ENCODE measurements at regions not wholly inside any gene's neighbourhood (a gene's known extent, or its start where the extent isn't known, plus 50 kb on each side); places are given as distances from the start of the nearest gene placed in this dataset.

- TF ChIP-seq TCF7L2 (IDR thresholded peaks at IDR 0.05; ENCODE audit: low read depth, low read length) (no peak), SIN3A (IDR thresholded peaks at IDR 0.05; ENCODE audit: borderline replicate concordance, insufficient read depth, low read depth, low read length) (no peak), CTCF (IDR thresholded peaks at IDR 0.05) (no peak), POLR2AphosphoS5 (IDR thresholded peaks at IDR 0.05; ENCODE audit: low read depth, low read length) (no peak), REST (IDR thresholded peaks at IDR 0.05; ENCODE audit: insufficient read depth in 1 of 2, low read depth in 2 of 2, low read length in 1 of 2) (no peak)
- intact Hi-C loops (cut with micrococcal nuclease; ENCODE audit: unreplicated experiment): no loop called here
- no peaks in the 10 kb centered on the region; the same call in 1 of the 2 replicates for H3K27me3 ChIP-seq (ENCODE audit: control insufficient read depth, insufficient read depth, low read length)
- no peak overlapping the region for H3K27ac ChIP-seq (ENCODE audit: low read length)
- H3K9me3 ChIP-seq (ENCODE audit: control insufficient read depth, insufficient read depth, low read depth, low read length): no peaks in the 10 kb centered on the region
- CTCF ChIA-PET: no interaction called here
- ATAC-seq (no peak), DNase-seq (ENCODE audit: low read depth, low spot score) (no peak)
- no peak overlapping the region for H3K4me3 ChIP-seq (ENCODE audit: low read depth in 2 of 2, low read length in 2 of 2)
- no peaks in the 10 kb centered on the region for H3K4me1 ChIP-seq (ENCODE audit: control insufficient read depth, insufficient read depth, low read length)
- in situ Hi-C loops (cut with HindIII; ENCODE audit: low pct_unique_long_range_greater_than_20kb, low sequenced_read_pairs): no loop called here
- no peaks in the 10 kb centered on the region for H3K36me3 ChIP-seq (ENCODE audit: control insufficient read depth, insufficient read depth, low read length)
- POLR2A ChIA-PET: no interaction called here
- no TSS peak for BruUV-seq (replicated peaks)
Observed at GRCh38 chr12:76702946-76703345, 61.0 kb upstream of the ZDHHC17 start.

- Histone ChIP-seq H3K9me3 (ENCODE audit: control insufficient read depth, insufficient read depth, low read depth, low read length) (no peaks in the 10 kb centered on the region), H3K4me3 (ENCODE audit: low read depth in 2 of 2, low read length in 2 of 2) (no peak overlapping the region), H3K27ac (ENCODE audit: low read length) (no peak overlapping the region), H3K4me1 (ENCODE audit: control insufficient read depth, insufficient read depth, low read length) (no peaks in the 10 kb centered on the region), H3K27me3 (ENCODE audit: control insufficient read depth, insufficient read depth, low read length) (no peaks in the 10 kb centered on the region; the same call in 1 of the 2 replicates), H3K36me3 (ENCODE audit: control insufficient read depth, insufficient read depth, low read length) (no peaks in the 10 kb centered on the region)
- in situ Hi-C loops (cut with HindIII; ENCODE audit: low pct_unique_long_range_greater_than_20kb, low sequenced_read_pairs): no loop called here
- BruUV-seq (replicated peaks): no TSS peak
- ChIA-PET CTCF (no interaction called here), POLR2A (no interaction called here)
- ATAC-seq: no peak
- intact Hi-C loops (cut with micrococcal nuclease; ENCODE audit: unreplicated experiment): no loop called here
- no peak for TF ChIP-seq POLR2AphosphoS5 (IDR thresholded peaks at IDR 0.05; ENCODE audit: low read depth, low read length)
- TF ChIP-seq SIN3A (IDR thresholded peaks at IDR 0.05; ENCODE audit: borderline replicate concordance, insufficient read depth, low read depth, low read length): no peak
- TF ChIP-seq REST (IDR thresholded peaks at IDR 0.05; ENCODE audit: insufficient read depth in 1 of 2, low read depth in 2 of 2, low read length in 1 of 2): no peak
- TF ChIP-seq TCF7L2 (IDR thresholded peaks at IDR 0.05; ENCODE audit: low read depth, low read length): no peak
- TF ChIP-seq CTCF (IDR thresholded peaks at IDR 0.05): no peak
- DNase-seq (ENCODE audit: low read depth, low spot score): no peak
Observed at GRCh38 chr12:76704693-76705092, 59.2 kb upstream of the ZDHHC17 start.
